Astrocyte of the spinal cord (primary cell): ENCODE measurements at regions not wholly inside any gene's neighbourhood (a gene's known extent, or its start where the extent isn't known, plus 50 kb on each side); places are given as distances from the start of the nearest gene placed in this dataset.

Source experiments
- DNase-seq: peaks from one replicate; pipeline ENCODE4 v3.0.0; 2011; ENCODE audit warnings: low read depth, low spot score
- H3K4me3 ChIP-seq: 2 replicates; pipeline ENCODE4 v1.5.1; 2011; ENCODE audit warnings: low read depth, mild to moderate bottlenecking, low read length, moderate library complexity
- CTCF ChIP-seq: IDR thresholded peaks from 2 replicates; pipeline ENCODE4 v1.5.1; 2012; ENCODE audit warnings: low read depth, mild to moderate bottlenecking, low read length, inconsistent platforms
- in situ Hi-C: cut with HindIII; loops from 2 replicates; pipeline ENCODE4 v1.10.0; 2017; ENCODE audit warnings: low sequenced_read_pairs

GRCh38 chr6:11865680-11866300 lies 87.2 kb upstream of the ADTRP start:
- no peak for TF ChIP-seq CTCF
- in situ Hi-C loops, result no loop called here
- H3K4me3 ChIP-seq, result no peak overlapping the region
- DNase-seq, result peak; percentile 41

GRCh38 chr6:11858439-11858838 lies 79.8 kb upstream of the ADTRP start:
- H3K4me3 ChIP-seq, result no peak overlapping the region
- DNase-seq, result no peak
- TF ChIP-seq CTCF, result no peak
- in situ Hi-C loops, result no loop called here

- in situ Hi-C loops, result no loop called here
- H3K4me3 ChIP-seq, result no peak overlapping the region
- TF ChIP-seq CTCF, result no peak
- DNase-seq, result no peak
These were observed 77.1 kb upstream of the ADTRP start for GRCh38 chr6:11855743-11856142.

GRCh38 chr6:11854408-11855165 lies 76.0 kb upstream of the ADTRP start:
- in situ Hi-C loops, result no loop called here
- no peak overlapping the region for H3K4me3 ChIP-seq
- DNase-seq, result peak; percentile 51
- no peak for TF ChIP-seq CTCF

- no peak overlapping the region for H3K4me3 ChIP-seq
- no peak for TF ChIP-seq CTCF
- in situ Hi-C loops, result no loop called here
- DNase-seq, result no peak
These were observed 75.2 kb upstream of the ADTRP start for GRCh38 chr6:11853678-11854407.

GRCh38 chr6:11852061-11852651 lies 73.6 kb upstream of the ADTRP start:
- DNase-seq, result no peak
- TF ChIP-seq CTCF, result no peak
- H3K4me3 ChIP-seq, result no peak overlapping the region
- in situ Hi-C loops, result no loop called here
